ENCODE measurements at regions not wholly inside any gene's neighbourhood (a gene's known extent, or its start where the extent isn't known, plus 50 kb on each side); places are given as distances from the start of the nearest gene placed in this dataset.

DNA sequence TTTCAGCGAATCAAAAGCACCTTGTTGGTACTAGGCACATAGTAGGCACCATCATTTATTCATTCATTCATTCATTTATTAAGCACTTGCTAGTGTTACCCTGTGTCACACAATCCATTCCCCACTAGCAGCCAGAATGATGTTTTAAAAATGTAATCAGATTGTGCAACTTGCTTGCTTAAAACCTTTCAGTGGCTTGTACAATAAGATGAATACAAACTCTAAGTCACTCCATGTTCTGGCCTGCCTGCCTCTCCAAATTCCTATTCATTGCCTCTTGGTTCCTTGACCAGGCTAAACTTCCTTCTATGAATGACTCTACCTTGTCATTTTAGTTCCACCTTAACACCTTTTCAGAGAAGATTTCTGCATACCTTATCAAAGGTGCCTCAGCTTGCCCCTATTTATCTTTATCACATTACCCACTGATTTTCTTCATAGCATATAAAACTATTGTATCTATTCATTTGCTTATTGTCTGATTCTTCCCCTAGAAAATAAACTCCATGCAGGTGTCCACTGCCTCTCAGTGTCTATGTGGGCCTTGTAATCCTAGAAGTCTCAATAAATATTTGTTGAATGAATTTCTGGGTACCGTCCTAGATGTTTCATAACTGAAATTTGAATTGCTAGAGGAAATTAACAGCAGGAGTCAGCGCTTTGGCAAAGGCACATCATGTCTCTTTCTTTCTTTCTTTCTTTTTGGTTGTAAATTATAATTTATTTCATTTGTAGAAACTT, 169.5 kb downstream of the TMEM26 start (continued):
- TF ChIP-seq, protein P1, sequence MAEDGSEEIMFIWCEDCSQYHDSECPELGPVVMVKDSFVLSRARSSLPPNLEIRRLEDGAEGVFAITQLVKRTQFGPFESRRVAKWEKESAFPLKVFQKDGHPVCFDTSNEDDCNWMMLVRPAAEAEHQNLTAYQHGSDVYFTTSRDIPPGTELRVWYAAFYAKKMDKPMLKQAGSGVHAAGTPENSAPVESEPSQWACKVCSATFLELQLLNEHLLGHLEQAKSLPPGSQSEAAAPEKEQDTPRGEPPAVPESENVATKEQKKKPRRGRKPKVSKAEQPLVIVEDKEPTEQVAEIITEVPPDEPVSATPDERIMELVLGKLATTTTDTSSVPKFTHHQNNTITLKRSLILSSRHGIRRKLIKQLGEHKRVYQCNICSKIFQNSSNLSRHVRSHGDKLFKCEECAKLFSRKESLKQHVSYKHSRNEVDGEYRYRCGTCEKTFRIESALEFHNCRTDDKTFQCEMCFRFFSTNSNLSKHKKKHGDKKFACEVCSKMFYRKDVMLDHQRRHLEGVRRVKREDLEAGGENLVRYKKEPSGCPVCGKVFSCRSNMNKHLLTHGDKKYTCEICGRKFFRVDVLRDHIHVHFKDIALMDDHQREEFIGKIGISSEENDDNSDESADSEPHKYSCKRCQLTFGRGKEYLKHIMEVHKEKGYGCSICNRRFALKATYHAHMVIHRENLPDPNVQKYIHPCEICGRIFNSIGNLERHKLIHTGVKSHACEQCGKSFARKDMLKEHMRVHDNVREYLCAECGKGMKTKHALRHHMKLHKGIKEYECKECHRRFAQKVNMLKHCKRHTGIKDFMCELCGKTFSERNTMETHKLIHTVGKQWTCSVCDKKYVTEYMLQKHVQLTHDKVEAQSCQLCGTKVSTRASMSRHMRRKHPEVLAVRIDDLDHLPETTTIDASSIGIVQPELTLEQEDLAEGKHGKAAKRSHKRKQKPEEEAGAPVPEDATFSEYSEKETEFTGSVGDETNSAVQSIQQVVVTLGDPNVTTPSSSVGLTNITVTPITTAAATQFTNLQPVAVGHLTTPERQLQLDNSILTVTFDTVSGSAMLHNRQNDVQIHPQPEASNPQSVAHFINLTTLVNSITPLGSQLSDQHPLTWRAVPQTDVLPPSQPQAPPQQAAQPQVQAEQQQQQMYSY (CRISPR knock-in tag; IDR thresholded peaks at IDR 0.05), result no peak
- no peak for TF ChIP-seq ZNF396 (CRISPR knock-in tag; IDR thresholded peaks at IDR 0.05; ENCODE audit: borderline replicate concordance)

DNA sequence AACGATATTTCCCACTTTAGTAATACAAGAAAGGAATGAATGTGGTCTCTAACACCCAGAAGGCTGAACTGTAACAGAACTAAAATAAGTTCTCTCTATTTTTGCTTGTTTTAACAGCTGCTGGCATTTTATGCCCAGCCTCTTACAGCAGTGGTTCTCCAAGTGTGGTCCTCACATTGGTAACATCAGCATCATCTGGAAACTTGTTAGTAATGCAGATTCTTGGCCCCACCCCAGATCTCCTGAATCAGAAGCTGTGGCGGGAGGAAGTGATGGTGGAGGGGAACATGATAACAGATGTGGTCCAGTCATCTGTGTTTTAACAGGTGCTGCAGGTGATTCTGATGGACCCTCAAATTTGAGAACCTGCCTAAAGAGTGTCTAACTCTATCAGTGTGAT, 170.1 kb downstream of the TMEM26 start:
- H3K27ac Mint-ChIP-seq, result no peak overlapping the region
- H3K27me3 Mint-ChIP-seq (ENCODE audit: low read depth), result no peaks in the 10 kb centered on the region
- ChIA-PET CTCF (interaction anchor here (1.0 to 1.4 kb wide), 2 partner anchors 462 to 466 kb away, joined by 3 to 4 read pairs; no protein-coding TSS in a partner anchor), POLR2A (no interaction called here)
- H3K4me1 Mint-ChIP-seq, result no peaks in the 10 kb centered on the region
- no peak overlapping the region for H3K4me3 Mint-ChIP-seq
- H3K36me3 Mint-ChIP-seq, result no peaks in the 10 kb centered on the region
- DNase-seq (ENCODE audit: low spot score) (no peak), ATAC-seq (no peak)
- 0 out of 2 replicates have a peak, but pooled peaks cover 4% of the 10 kb centered on the region for H3K9me3 Mint-ChIP-seq
- no peak for TF ChIP-seq ETV6 (CRISPR knock-in tag; IDR thresholded peaks at IDR 0.05)
- TF ChIP-seq, protein P2, sequence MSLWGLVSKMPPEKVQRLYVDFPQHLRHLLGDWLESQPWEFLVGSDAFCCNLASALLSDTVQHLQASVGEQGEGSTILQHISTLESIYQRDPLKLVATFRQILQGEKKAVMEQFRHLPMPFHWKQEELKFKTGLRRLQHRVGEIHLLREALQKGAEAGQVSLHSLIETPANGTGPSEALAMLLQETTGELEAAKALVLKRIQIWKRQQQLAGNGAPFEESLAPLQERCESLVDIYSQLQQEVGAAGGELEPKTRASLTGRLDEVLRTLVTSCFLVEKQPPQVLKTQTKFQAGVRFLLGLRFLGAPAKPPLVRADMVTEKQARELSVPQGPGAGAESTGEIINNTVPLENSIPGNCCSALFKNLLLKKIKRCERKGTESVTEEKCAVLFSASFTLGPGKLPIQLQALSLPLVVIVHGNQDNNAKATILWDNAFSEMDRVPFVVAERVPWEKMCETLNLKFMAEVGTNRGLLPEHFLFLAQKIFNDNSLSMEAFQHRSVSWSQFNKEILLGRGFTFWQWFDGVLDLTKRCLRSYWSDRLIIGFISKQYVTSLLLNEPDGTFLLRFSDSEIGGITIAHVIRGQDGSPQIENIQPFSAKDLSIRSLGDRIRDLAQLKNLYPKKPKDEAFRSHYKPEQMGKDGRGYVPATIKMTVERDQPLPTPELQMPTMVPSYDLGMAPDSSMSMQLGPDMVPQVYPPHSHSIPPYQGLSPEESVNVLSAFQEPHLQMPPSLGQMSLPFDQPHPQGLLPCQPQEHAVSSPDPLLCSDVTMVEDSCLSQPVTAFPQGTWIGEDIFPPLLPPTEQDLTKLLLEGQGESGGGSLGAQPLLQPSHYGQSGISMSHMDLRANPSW (CRISPR knock-in tag; conservative IDR thresholded peaks at IDR 0.05; ENCODE audit: low read depth), result no peak
- TF ChIP-seq, protein P3, sequence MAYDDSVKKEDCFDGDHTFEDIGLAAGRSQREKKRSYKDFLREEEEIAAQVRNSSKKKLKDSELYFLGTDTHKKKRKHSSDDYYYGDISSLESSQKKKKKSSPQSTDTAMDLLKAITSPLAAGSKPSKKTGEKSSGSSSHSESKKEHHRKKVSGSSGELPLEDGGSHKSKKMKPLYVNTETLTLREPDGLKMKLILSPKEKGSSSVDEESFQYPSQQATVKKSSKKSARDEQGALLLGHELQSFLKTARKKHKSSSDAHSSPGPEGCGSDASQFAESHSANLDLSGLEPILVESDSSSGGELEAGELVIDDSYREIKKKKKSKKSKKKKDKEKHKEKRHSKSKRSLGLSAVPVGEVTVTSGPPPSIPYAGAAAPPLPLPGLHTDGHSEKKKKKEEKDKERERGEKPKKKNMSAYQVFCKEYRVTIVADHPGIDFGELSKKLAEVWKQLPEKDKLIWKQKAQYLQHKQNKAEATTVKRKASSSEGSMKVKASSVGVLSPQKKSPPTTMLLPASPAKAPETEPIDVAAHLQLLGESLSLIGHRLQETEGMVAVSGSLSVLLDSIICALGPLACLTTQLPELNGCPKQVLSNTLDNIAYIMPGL (CRISPR knock-in tag; IDR thresholded peaks at IDR 0.05), result no peak
- no peak for TF ChIP-seq CREM (CRISPR knock-in tag; IDR thresholded peaks at IDR 0.05)
- TF ChIP-seq, protein P4, sequence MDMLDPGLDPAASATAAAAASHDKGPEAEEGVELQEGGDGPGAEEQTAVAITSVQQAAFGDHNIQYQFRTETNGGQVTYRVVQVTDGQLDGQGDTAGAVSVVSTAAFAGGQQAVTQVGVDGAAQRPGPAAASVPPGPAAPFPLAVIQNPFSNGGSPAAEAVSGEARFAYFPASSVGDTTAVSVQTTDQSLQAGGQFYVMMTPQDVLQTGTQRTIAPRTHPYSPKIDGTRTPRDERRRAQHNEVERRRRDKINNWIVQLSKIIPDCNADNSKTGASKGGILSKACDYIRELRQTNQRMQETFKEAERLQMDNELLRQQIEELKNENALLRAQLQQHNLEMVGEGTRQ (CRISPR knock-in tag; IDR thresholded peaks at IDR 0.05), result no peak
- TF ChIP-seq CREB1 (CRISPR knock-in tag; IDR thresholded peaks at IDR 0.05), result no peak
- no peak for TF ChIP-seq ZNF121 (CRISPR knock-in tag; IDR thresholded peaks at IDR 0.05)
- TF ChIP-seq ELF4 (CRISPR knock-in tag; IDR thresholded peaks at IDR 0.05; ENCODE audit: low read depth), result no peak
- no peak for TF ChIP-seq SMAD4 (CRISPR knock-in tag; IDR thresholded peaks at IDR 0.05)
- TF ChIP-seq, protein P5, sequence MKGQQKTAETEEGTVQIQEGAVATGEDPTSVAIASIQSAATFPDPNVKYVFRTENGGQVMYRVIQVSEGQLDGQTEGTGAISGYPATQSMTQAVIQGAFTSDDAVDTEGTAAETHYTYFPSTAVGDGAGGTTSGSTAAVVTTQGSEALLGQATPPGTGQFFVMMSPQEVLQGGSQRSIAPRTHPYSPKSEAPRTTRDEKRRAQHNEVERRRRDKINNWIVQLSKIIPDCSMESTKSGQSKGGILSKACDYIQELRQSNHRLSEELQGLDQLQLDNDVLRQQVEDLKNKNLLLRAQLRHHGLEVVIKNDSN (CRISPR knock-in tag; IDR thresholded peaks at IDR 0.05), result no peak
- no peak for TF ChIP-seq PRRX2 (CRISPR knock-in tag; IDR thresholded peaks at IDR 0.05)
- TF ChIP-seq, protein P6, sequence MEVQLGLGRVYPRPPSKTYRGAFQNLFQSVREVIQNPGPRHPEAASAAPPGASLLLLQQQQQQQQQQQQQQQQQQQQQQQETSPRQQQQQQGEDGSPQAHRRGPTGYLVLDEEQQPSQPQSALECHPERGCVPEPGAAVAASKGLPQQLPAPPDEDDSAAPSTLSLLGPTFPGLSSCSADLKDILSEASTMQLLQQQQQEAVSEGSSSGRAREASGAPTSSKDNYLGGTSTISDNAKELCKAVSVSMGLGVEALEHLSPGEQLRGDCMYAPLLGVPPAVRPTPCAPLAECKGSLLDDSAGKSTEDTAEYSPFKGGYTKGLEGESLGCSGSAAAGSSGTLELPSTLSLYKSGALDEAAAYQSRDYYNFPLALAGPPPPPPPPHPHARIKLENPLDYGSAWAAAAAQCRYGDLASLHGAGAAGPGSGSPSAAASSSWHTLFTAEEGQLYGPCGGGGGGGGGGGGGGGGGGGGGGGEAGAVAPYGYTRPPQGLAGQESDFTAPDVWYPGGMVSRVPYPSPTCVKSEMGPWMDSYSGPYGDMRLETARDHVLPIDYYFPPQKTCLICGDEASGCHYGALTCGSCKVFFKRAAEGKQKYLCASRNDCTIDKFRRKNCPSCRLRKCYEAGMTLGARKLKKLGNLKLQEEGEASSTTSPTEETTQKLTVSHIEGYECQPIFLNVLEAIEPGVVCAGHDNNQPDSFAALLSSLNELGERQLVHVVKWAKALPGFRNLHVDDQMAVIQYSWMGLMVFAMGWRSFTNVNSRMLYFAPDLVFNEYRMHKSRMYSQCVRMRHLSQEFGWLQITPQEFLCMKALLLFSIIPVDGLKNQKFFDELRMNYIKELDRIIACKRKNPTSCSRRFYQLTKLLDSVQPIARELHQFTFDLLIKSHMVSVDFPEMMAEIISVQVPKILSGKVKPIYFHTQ (CRISPR knock-in tag; IDR thresholded peaks at IDR 0.05), result no peak
- TF ChIP-seq, protein P7, sequence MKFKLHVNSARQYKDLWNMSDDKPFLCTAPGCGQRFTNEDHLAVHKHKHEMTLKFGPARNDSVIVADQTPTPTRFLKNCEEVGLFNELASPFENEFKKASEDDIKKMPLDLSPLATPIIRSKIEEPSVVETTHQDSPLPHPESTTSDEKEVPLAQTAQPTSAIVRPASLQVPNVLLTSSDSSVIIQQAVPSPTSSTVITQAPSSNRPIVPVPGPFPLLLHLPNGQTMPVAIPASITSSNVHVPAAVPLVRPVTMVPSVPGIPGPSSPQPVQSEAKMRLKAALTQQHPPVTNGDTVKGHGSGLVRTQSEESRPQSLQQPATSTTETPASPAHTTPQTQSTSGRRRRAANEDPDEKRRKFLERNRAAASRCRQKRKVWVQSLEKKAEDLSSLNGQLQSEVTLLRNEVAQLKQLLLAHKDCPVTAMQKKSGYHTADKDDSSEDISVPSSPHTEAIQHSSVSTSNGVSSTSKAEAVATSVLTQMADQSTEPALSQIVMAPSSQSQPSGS (CRISPR knock-in tag; IDR thresholded peaks at IDR 0.05; ENCODE audit: borderline replicate concordance, low read depth), result no peak
- TF ChIP-seq, protein P1 (CRISPR knock-in tag; IDR thresholded peaks at IDR 0.05), result no peak
- TF ChIP-seq HMGA2 (CRISPR knock-in tag; IDR thresholded peaks at IDR 0.05), result no peak
- TF ChIP-seq NFATC4 (CRISPR knock-in tag; IDR thresholded peaks at IDR 0.05), result no peak
